Ovary (tissue), 3 donors: ENCODE measurements at regions not wholly inside any gene's neighbourhood (a gene's known extent, or its start where the extent isn't known, plus 50 kb on each side); places are given as distances from the start of the nearest gene placed in this dataset.

Source experiments
- CTCF ChIP-seq, 3 donors: fragments of 450-650 bp in 2 of 3; fragments of 200-600 bp in 1 of 3; IDR thresholded peaks; one replicate each; pipeline versions ENCODE4 v1.5.1 to v1.8.0; 2016 to 2022; ENCODE audit warnings: antibody characterized with exemption in 3 of 3, mild to moderate bottlenecking in 1 of 3
- EP300 ChIP-seq: sonication (generic); formaldehyde crosslinking; IDR thresholded peaks from one replicate; pipeline ENCODE4 v1.6.1; 2017; ENCODE audit warnings: antibody characterized with exemption
- POLR2A ChIP-seq: fragments of 450-650 bp; IDR thresholded peaks from one replicate; pipeline ENCODE4 v1.6.1; 2017; ENCODE audit warnings: antibody characterized with exemption, mild to moderate bottlenecking, moderate library complexity
- donor health status: DM: no; HTN: no; CAD: no.

- TF ChIP-seq EP300 (no peak), CTCF (IDR thresholded peaks at IDR 0.05) (no peak), POLR2A (no peak)
These were observed 84.2 kb upstream of the ASAP2 start for GRCh38 chr2:9122367-9122766.
